GM21786 (cell line): ENCODE measurements at regions not wholly inside any gene's neighbourhood (a gene's known extent, or its start where the extent isn't known, plus 50 kb on each side); places are given as distances from the start of the nearest gene placed in this dataset.
"Not testable (repeated sequence)": the region's sequence is repeated elsewhere in the genome, so short reads cannot be mapped to it uniquely, and the experiment has no call there.

Source experiments
- ATAC-seq: cut with Tn5 transposase; IDR thresholded peaks from one replicate; pipeline ENCODE4 v1.9.1; 2021; ENCODE audit not compliant: unreplicated experiment

GRCh38 chr12:60231976-60232907 lies 636.4 kb downstream of the SLC16A7 start:
- ATAC-seq: no peak

- ATAC-seq: not testable (repeated sequence)
Observed at GRCh38 chr12:60234611-60235195, 638.9 kb downstream of the SLC16A7 start.

- ATAC-seq: no peak
Observed at GRCh38 chr12:60235261-60235660, 639.4 kb downstream of the SLC16A7 start.

DNA sequence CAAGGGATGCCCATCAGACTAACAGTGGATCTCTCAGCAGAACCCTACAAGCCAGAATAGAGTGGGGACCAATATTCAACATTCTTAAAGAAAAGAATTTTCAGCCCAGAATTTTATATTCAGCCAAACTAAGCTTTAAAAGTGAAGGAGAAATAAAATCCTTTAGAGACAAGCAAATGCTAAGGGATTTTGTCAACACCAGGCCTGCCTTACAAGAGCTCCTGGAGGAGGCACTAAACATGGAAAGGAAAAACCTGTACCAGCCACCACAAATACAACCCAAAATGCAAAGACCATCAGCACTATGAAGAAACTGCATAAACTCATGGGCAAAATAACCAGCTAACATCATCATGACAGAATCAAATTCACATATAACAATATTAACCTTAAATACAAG lies 640.6 kb downstream of the SLC16A7 start:
- not testable (repeated sequence) for ATAC-seq

- no peak for ATAC-seq
Observed at GRCh38 chr12:60240891-60241290, 645.1 kb downstream of the SLC16A7 start.

GRCh38 chr12:60251091-60251490 lies 655.3 kb downstream of the SLC16A7 start:
- no peak for ATAC-seq

- no peak for ATAC-seq
Observed at GRCh38 chr12:60252359-60253096, 656.7 kb downstream of the SLC16A7 start.

GRCh38 chr12:60255044-60255443 lies 659.2 kb downstream of the SLC16A7 start:
- ATAC-seq: no peak

DNA sequence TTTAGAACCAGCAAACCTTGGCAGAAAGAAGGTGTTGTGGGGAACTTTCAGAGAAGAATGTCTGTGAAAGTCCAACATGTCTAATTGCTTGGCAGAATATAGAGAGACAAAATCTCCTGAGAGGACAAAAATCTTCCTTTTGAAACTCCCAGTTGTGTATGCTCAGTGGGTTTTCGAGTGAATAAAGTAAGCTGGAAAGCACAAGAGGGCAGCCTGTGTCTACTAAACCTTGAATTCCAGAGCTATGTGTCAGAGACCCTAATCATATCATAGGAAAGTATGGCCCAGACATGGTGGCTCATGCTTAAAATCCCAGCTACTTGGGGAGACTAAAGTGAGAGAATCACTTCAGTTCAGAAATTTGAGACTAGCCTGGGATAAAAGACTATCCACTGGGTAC lies 661.2 kb downstream of the SLC16A7 start:
- no peak for ATAC-seq

DNA sequence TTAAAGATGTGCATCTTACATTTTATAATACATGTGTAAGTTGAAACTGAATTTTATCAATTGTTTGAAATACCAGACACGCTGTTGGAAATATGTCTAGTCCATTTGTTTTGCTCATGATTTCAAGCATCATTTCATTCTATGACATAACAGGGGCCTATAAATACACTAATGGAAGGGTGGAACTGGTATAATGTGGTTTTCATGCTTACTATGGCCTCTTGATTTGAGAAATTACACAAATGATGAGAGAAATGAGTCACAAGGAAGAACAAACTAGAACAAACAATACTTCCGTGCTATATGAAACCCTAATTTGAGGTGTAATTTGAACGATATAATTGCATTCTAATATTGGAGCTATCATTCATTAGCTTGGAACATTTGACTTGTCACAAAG lies 663.4 kb downstream of the SLC16A7 start:
- ATAC-seq: no peak

DNA sequence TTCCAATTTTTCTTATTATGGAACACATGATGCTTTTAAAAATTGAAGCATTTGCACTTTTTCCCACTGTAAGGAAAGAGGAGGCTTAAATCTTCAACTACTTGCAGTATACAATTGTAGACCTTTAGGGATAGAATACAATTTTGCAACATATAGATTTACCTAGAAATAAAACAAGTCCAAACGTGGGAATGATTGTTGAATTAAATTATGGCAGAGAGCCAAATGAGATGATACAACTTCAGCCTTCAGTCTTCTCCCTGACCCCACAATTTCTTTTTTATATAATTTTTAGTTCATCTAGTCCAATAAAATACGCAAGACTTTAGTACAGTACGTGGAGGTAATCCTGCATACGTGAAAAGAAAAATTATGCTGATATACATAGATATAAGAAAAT lies 666.5 kb downstream of the SLC16A7 start:
- ATAC-seq: no peak

GRCh38 chr12:60263161-60263560 lies 667.3 kb downstream of the SLC16A7 start:
- no peak for ATAC-seq

DNA sequence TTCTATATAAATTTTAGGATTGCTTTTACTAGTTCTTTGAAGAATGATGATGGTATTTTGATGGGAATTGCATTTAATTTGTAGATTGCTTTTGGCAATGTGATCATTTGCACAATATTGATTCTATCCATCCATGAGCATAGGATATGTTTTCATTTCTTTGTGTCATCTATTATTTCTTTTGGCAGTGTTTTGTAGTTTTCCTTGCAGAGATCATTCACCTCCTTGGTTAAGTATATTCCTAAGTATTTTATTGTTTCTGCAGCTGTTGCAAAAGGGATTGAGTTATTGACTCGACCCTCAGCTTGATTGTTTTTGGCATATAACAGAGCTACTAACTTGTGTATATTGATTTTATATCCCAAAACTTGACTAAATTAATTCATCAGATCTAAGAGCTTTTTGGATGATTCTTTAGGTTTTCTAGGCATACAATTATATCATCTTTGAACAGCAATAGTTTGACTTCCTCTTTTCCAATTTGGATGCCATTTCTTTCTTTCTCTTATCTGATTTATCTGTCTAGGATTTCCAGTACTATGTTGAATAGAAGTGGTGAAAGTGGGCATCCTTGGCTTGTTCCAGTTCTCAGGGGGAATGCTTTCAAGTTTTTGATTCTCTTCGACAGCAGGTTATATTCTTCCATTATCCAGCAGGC lies 668.1 kb downstream of the SLC16A7 start:
- no peak for ATAC-seq

GRCh38 chr12:60265741-60266140 lies 669.9 kb downstream of the SLC16A7 start:
- no peak for ATAC-seq

GRCh38 chr12:60266381-60266852 lies 670.6 kb downstream of the SLC16A7 start:
- ATAC-seq: no peak

- ATAC-seq: no peak
Observed at GRCh38 chr12:60269611-60270269, 673.9 kb downstream of the SLC16A7 start.

- ATAC-seq: no peak
Observed at GRCh38 chr12:60271816-60272215, 676.0 kb downstream of the SLC16A7 start.

DNA sequence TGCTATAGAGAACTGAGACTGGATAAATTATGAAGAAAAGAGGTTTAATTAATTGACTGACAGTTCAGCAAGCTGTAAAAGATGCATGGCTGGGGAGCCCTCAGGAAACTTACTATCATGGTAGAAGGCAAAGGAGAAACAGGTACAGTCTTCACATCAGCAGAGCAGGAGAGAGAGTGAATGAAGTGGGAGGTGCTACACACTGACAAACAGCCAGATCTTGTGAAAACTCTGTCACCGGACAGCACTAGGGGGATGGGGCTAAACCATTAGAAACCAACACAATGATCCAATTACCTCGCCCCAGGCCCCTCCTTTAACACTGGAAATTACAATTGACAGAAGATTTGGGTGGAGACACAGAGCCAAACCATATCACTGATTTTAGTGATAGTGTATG lies 682.4 kb downstream of the SLC16A7 start:
- ATAC-seq: no peak

- no peak for ATAC-seq
Observed at GRCh38 chr12:60279221-60279620, 683.4 kb downstream of the SLC16A7 start.

- ATAC-seq: no peak
Observed at GRCh38 chr12:60281522-60281921, 685.7 kb downstream of the SLC16A7 start.

DNA sequence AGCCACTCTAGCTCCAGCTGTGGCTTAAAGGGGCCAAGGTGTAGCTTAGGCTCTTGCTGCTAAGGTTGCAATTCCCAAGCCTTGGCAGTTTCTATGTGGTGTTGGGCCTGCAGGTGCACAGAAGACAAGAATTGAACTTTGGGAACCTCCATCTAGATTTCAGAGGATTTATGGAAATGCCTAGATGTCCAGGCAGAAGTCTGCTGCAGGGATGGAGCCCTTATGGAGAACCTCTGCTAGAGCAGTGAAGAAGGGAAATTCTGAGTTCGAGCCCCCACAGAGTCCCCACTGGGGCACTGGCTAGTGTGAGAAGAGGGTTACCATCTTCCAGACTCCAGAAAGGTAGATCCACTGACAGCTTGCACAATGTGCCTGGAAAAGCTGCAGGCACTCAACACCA lies 694.7 kb downstream of the SLC16A7 start:
- ATAC-seq: no peak
